ENCODE measurements at regions not wholly inside any gene's neighbourhood (a gene's known extent, or its start where the extent isn't known, plus 50 kb on each side); places are given as distances from the start of the nearest gene placed in this dataset.
"Not testable (repeated sequence)": the region's sequence is repeated elsewhere in the genome, so short reads cannot be mapped to it uniquely, and the experiment has no call there.

- no peak for DNase-seq
- no peaks in the 10 kb centered on the region for H3K4me1 ChIP-seq
- H3K27me3 ChIP-seq (replicated peaks in 1 of 7), result no peaks in the 10 kb centered on the region
- no peak for TF ChIP-seq POLR2A (IDR thresholded peaks at IDR 0.05)
- intact Hi-C loops (cut with DNase I; ENCODE audit: low total_unique reads), result no loop called here
- H3K4me3 ChIP-seq, result no peak overlapping the region
- no peak overlapping the region for H3K27ac ChIP-seq
- no peaks in the 10 kb centered on the region for H3K36me3 ChIP-seq
- H3K9me3 ChIP-seq, result no peaks in the 10 kb centered on the region
These were observed 258.1 kb downstream of the C11orf87 start for GRCh38 chr11:109680127-109680526.

GRCh38 chr11:109682788-109683187 lies 260.8 kb downstream of the C11orf87 start:
- 91 to 100% (median 100%) methylated on average over 1 of the region's 1 CpG for WGBS, 5 donors
- H3K27ac ChIP-seq; DNase-seq; H3K9me3 ChIP-seq; H3K27me3 ChIP-seq (replicated peaks in 1 of 7); H3K4me1 ChIP-seq; H3K36me3 ChIP-seq; intact Hi-C loops (cut with DNase I; ENCODE audit: low total_unique reads); H3K4me3 ChIP-seq: not testable (repeated sequence)

- Histone ChIP-seq H3K9me3 (peaks cover 0 to 61% (median 55%) of the 10 kb centered on the region in 8 donors), H3K4me1 (no peaks in the 10 kb centered on the region), H3K4me3 (no peak overlapping the region), H3K27me3 (replicated peaks in 1 of 7) (no peaks in the 10 kb centered on the region), H3K36me3 (no peaks in the 10 kb centered on the region), H3K27ac (no peak overlapping the region)
- WGBS, 5 donors, result 55 to 93% (median 82%) methylated on average over 4 of the region's 4 CpGs
- intact Hi-C loops (cut with DNase I; ENCODE audit: low total_unique reads), result no loop called here
- DNase-seq, result no peak
- no peak for TF ChIP-seq POLR2AphosphoS5 (IDR thresholded peaks at IDR 0.05)
- TF ChIP-seq POLR2A (IDR thresholded peaks at IDR 0.05), result no peak
- no peak for TF ChIP-seq CTCF (IDR thresholded peaks at IDR 0.05 in 8 of 11, conservative IDR thresholded peaks at IDR 0.05 in 3 of 11)
These were observed 273.7 kb downstream of the C11orf87 start for GRCh38 chr11:109695696-109696095.

GRCh38 chr11:109696191-109696897 lies 274.4 kb downstream of the C11orf87 start:
- no peaks in the 10 kb centered on the region for H3K27me3 ChIP-seq (replicated peaks in 1 of 7)
- 75 to 86% (median 84%) methylated on average over 2 to 3 of the region's 3 CpGs for WGBS, 5 donors
- intact Hi-C loops (cut with DNase I; ENCODE audit: low total_unique reads), result no loop called here
- TF ChIP-seq POLR2AphosphoS5 (IDR thresholded peaks at IDR 0.05) (no peak), CTCF (IDR thresholded peaks at IDR 0.05 in 8 of 11, conservative IDR thresholded peaks at IDR 0.05 in 3 of 11) (no peak), POLR2A (IDR thresholded peaks at IDR 0.05) (no peak)
- no peaks in the 10 kb centered on the region for H3K36me3 ChIP-seq
- DNase-seq, result peak; percentile 35
- H3K27ac ChIP-seq, result no peak overlapping the region
- H3K9me3 ChIP-seq, result peaks cover 0 to 61% (median 55%) of the 10 kb centered on the region in 8 donors
- no peak overlapping the region for H3K4me3 ChIP-seq
- no peaks in the 10 kb centered on the region for H3K4me1 ChIP-seq

- H3K4me1 ChIP-seq, result no peaks in the 10 kb centered on the region
- 50 to 58% (median 57%) methylated on average over 3 to 4 of the region's 4 CpGs for WGBS, 5 donors
- peak; percentile 47 for DNase-seq
These were observed 275.3 kb downstream of the C11orf87 start for GRCh38 chr11:109697140-109697843.

More at GRCh38 chr11:109697140-109697843, 275.3 kb downstream of the C11orf87 start:
- no peaks in the 10 kb centered on the region for H3K27me3 ChIP-seq (replicated peaks in 1 of 7)
- H3K9me3 ChIP-seq, result peaks cover 0 to 61% (median 56%) of the 10 kb centered on the region in 8 donors
- H3K27ac ChIP-seq, result no peak overlapping the region
- no peaks in the 10 kb centered on the region for H3K36me3 ChIP-seq
- intact Hi-C loops (cut with DNase I; ENCODE audit: low total_unique reads), result no loop called here
- TF ChIP-seq POLR2A (IDR thresholded peaks at IDR 0.05) (no peak), CTCF (IDR thresholded peaks at IDR 0.05 in 8 of 11, conservative IDR thresholded peaks at IDR 0.05 in 3 of 11) (peak in 9 of 11 experiments; percentile 16 to 54 (median 37)), POLR2AphosphoS5 (IDR thresholded peaks at IDR 0.05) (no peak)
- H3K4me3 ChIP-seq, result no peak overlapping the region

All from spleen (tissue), 11 donors.